Lower lobe of right lung (tissue), 2 donors: ENCODE measurements at regions not wholly inside any gene's neighbourhood (a gene's known extent, or its start where the extent isn't known, plus 50 kb on each side); places are given as distances from the start of the nearest gene placed in this dataset.

Source experiments
- ATAC-seq, 2 donors: fragments of 200-7000 bp; cut with Tn5 transposase; one replicate each; pipeline ENCODE4 v1.9.1; 2020 to 2022; ENCODE audit warnings: mild to moderate bottlenecking in 2 of 2, moderate library complexity in 2 of 2
- DNase-seq: peaks from one replicate; pipeline ENCODE4 v3.0.0-alpha.2; 2020
- H3K27ac ChIP-seq: fragments of 200-600 bp; one replicate; pipeline ENCODE4 v1.8.0; 2022
- H3K27me3 ChIP-seq: fragments of 200-600 bp; one replicate; pipeline ENCODE4 v1.8.0; 2022; ENCODE audit warnings: low read depth
- H3K36me3 ChIP-seq: fragments of 200-600 bp; one replicate; pipeline ENCODE4 v1.8.0; 2022; ENCODE audit warnings: mild to moderate bottlenecking
- H3K4me1 ChIP-seq: fragments of 200-600 bp; one replicate; pipeline ENCODE4 v1.8.0; 2022
- H3K4me3 ChIP-seq: fragments of 200-600 bp; one replicate; pipeline ENCODE4 v1.8.0; 2022; ENCODE audit warnings: mild to moderate bottlenecking
- H3K9me3 ChIP-seq: fragments of 200-600 bp; one replicate; pipeline ENCODE4 v1.8.0; 2022
- intact Hi-C: fragments of 100-400 bp; cut with DNase I; formaldehyde crosslinking; loops from one replicate; pipeline ENCODE4 v1.11.0; 2022
- TF ChIP-seq, protein P1 (sequence below): fragments of 200-600 bp; IDR thresholded peaks from one replicate; pipeline ENCODE4 v1.8.0; 2022; ENCODE audit warnings: antibody characterized with exemption, mild to moderate bottlenecking
- donor health status: DM: no; HTN: yes; CAD: no; lungs with severe emphysema.

DNA sequence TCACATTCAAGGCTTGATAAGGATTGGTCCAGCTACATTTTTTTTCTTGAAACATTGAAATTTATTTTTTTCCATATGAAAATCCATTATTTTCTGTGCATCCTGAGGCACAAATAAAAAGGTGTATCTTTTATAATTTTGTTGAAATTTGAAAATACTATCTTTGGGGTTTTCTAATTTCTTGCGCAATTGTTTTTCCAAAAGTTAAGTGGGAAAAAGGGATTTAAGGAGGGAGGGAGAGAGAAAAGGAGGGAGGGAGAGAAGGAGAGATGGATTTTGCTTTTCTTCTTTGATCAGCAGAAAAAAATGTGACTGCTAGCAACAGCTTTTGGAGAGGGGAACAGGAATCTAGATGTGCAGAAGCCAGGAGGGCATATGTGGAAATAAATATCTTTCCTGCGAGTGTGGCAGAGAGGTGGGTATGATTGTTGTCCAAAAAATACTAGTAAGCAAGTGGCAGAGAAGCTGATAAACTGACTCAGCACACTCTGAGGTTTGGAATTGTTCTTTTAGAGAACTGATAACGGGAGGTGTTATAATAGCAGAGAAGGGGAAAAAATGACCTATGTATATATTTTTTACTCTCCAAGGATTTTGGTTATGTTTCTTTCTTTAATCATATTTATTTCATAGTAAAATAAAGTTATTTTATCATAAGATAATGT, 61.2 kb upstream of the EDNRB start:
- H3K27ac ChIP-seq = no peak overlapping the region
- TF ChIP-seq, protein P1, sequence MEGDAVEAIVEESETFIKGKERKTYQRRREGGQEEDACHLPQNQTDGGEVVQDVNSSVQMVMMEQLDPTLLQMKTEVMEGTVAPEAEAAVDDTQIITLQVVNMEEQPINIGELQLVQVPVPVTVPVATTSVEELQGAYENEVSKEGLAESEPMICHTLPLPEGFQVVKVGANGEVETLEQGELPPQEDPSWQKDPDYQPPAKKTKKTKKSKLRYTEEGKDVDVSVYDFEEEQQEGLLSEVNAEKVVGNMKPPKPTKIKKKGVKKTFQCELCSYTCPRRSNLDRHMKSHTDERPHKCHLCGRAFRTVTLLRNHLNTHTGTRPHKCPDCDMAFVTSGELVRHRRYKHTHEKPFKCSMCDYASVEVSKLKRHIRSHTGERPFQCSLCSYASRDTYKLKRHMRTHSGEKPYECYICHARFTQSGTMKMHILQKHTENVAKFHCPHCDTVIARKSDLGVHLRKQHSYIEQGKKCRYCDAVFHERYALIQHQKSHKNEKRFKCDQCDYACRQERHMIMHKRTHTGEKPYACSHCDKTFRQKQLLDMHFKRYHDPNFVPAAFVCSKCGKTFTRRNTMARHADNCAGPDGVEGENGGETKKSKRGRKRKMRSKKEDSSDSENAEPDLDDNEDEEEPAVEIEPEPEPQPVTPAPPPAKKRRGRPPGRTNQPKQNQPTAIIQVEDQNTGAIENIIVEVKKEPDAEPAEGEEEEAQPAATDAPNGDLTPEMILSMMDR = no peak
- no peaks in the 10 kb centered on the region for H3K27me3 ChIP-seq
- DNase-seq (no peak), ATAC-seq (no peak)
- no peaks in the 10 kb centered on the region for H3K4me1 ChIP-seq
- no peak overlapping the region for H3K4me3 ChIP-seq
- intact Hi-C loops = no loop called here
- H3K36me3 ChIP-seq = no peaks in the 10 kb centered on the region
- H3K9me3 ChIP-seq = peaks cover 6% of the 10 kb centered on the region

GRCh38 chr13:77975358-77976042, 56.9 kb upstream of the EDNRB start:
- Histone ChIP-seq H3K36me3 (no peaks in the 10 kb centered on the region), H3K27me3 (no peaks in the 10 kb centered on the region), H3K9me3 (peaks cover 6% of the 10 kb centered on the region), H3K27ac (no peak overlapping the region), H3K4me3 (no peak overlapping the region), H3K4me1 (no peaks in the 10 kb centered on the region)
- DNase-seq = no peak
- intact Hi-C loops = no loop called here
- TF ChIP-seq, protein P1 = no peak
- no peak for ATAC-seq

DNA sequence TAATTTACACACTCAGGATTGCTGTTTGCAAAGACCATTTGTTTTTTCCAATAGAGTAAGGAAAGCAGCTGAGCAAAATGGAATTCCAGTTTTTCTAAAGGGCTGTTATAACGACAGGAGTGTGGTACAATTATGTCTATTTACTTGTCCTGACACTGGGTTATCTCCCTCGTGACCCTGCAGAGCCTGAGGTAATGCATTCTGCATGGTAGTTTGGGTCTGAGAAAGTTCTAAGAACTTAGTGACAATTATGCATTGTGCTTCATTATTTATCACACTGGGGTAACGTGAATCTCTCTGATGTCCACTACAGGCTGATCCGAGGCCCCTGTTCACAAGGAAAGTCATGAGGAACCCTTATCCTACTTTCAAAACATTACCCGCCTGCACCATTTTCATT, 50.7 kb upstream of the EDNRB start:
- intact Hi-C loops = no loop called here
- Histone ChIP-seq H3K27ac (no peak overlapping the region), H3K9me3 (no peaks in the 10 kb centered on the region), H3K27me3 (no peaks in the 10 kb centered on the region), H3K36me3 (no peaks in the 10 kb centered on the region), H3K4me3 (no peak overlapping the region), H3K4me1 (no peaks in the 10 kb centered on the region)
- no peak for ATAC-seq
- TF ChIP-seq, protein P1 = no peak
- no peak for DNase-seq
